Stimulated activated naive CD4-positive, alpha-beta T cell (primary cell): ENCODE measurements at regions not wholly inside any gene's neighbourhood (a gene's known extent, or its start where the extent isn't known, plus 50 kb on each side); places are given as distances from the start of the nearest gene placed in this dataset.
"Not testable (repeated sequence)": the region's sequence is repeated elsewhere in the genome, so short reads cannot be mapped to it uniquely, and the experiment has no call there.

Experiments
- DNase-seq, 6 experiments: peaks; one replicate each; lab custom pipeline; 2025; lab: John Stamatoyannopoulos, UW

DNA sequence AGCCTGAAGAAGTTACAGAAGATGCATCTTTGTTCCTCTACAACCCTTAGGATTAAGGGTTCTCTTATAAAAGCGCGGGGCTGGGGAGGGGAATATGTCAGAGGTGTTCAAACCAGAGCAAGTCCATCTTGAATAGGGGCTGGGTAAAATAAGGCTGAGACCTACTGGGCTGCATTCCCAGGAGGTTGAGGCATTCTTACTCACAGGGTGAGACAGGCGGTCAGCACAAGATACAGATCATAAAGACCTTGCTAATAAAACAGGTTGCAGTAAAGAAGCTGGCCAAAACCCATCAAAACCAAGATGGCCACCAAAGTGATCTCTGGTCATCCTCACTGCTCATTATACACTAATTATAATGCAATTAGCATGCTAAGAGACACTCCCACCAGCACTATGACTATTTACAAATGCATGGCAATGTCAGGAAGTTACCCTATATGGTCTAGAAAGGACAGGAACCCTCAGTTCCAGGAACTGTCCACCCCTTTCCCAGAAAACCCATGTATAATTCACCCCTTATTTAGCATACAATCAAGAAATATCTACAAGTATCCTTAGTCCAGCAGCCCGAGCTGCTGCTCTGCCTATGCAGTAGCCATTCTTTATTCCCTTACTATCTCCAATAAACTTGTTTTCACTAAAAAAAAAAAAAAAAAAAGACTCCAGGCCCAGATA, 108.1 kb upstream of the FOXN3 start:
- DNase-seq, result no peak

GRCh38 chr14:89524412-89524811, 107.4 kb upstream of the FOXN3 start:
- DNase-seq, result no peak

DNA sequence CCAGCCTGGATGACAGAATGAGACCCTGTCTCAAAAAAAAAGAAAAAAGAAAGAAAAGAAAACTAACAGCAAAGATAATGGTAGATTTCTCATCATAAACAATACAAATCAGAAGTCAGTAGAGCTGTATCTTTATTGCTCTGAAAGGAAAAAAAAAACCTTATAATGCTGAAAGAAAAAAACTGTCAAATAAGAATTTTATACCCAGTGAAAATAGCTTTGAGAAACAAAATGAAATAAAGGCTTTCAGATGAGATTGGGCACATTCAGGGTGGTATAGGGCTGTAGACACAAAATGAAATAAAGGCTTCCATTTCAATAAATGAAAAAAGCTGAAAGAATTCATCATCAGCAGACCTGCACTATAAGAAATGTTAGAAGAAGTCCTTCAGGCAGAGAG, 105.0 kb upstream of the FOXN3 start:
- no peak for DNase-seq

- no peak for DNase-seq
Measured at GRCh38 chr14:89519040-89519439, 102.0 kb upstream of the FOXN3 start.

DNA sequence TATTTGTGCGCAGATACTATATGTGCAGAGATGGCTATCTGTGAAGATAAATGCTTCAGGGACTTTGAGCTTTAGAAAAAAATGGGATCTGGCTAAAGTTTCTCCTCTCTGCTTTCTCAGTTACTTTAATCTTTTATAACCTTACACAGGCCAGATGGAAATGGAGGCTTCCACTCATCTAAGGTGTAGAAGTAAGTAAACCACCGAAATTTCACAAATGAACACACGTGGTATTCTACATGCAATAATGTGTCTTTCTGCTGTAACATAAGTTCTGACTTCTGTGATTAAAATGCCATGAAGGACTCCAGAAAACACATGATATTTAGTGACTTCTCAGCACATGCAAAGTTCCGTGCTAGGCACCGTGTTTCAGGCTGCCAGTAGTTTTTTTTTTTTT, 99.1 kb upstream of the FOXN3 start:
- DNase-seq, result no peak

- DNase-seq, result no peak
Measured at GRCh38 chr14:89514601-89515000, 97.6 kb upstream of the FOXN3 start.

- DNase-seq, result no peak
Measured at GRCh38 chr14:89509891-89510290, 92.9 kb upstream of the FOXN3 start.

GRCh38 chr14:89508863-89509262, 91.8 kb upstream of the FOXN3 start:
- no peak for DNase-seq

GRCh38 chr14:89507926-89508460, 91.0 kb upstream of the FOXN3 start:
- no peak for DNase-seq

- DNase-seq, result no peak
Measured at GRCh38 chr14:89507521-89507920, 90.5 kb upstream of the FOXN3 start.

GRCh38 chr14:89506891-89507452, 89.9 kb upstream of the FOXN3 start:
- DNase-seq, result not testable (repeated sequence)

DNA sequence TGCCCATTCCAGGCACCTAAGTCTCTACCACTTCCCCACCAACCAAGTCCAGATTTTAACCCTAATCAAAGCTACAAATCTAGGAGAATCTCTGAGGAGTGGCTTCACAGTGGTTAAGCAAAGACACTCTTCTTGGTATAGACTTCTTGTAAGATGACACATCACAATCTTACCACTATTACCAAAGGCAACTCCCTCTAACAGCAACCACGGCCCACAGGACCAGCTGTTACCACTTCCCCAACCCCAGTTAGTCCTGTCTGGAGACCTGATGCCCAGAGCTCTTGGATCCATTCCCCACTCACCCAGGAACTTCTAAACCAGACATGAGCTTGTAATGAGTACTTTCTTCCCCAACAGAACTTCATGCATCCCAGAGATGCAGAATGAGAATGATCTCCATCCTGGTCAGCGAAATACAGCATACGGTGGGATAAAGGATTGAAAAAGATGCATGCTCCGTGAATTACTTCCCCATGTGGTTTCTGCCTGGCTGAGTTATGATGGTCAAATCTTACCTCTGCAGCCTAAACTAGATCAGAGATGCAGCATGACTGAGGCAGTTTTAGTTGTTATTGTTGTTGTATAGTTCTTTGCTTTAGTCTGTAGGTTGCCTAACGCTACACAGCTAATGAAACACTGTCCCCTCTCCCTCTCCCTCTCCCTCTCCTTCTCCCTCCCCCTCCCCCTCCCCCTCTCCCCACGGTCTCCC, 87.7 kb upstream of the FOXN3 start:
- DNase-seq, result no peak

DNA sequence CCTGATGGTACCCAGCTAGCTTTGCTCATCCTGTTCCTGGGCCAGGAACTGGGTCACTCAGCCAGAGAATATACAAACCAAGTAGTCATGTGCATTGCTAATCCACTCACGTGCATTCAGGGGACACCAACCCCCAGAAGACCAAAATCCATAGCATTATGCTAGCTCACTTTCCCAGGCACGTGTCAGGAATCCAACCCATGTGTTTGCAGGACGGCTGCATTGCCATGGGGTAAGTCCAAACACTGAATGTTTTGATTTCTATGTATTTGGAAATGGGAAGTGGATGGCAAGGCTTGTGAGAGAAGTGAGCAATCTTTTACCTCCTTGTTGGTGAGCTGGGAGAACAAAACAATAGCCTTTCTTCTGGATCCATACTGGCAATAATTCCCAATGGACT, 87.1 kb upstream of the FOXN3 start:
- DNase-seq, result no peak

- DNase-seq, result no peak
Measured at GRCh38 chr14:89503431-89503996, 86.5 kb upstream of the FOXN3 start.

DNA sequence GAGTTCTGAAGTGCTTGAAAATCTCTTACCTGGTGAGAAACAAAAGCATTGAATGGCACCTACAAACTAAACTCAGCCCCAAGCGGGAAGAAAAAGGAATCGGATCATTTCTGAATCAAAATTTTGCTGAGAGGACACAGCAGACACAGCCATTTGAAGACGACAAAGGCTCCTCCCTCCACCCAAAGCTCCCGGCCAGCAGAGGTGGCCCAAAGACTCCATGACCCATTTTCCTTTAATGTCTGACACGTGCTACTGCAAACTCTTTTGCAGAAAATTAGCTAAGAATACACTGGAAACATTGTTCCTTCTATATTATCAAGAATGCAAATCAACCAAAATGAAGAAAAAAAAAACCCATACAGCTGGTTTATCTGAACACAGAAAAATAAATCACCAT, 85.9 kb upstream of the FOXN3 start:
- DNase-seq, result no peak

- no peak for DNase-seq
Measured at GRCh38 chr14:89501381-89501780, 84.3 kb upstream of the FOXN3 start.

GRCh38 chr14:89500303-89500702, 83.3 kb upstream of the FOXN3 start:
- DNase-seq, result no peak

DNA sequence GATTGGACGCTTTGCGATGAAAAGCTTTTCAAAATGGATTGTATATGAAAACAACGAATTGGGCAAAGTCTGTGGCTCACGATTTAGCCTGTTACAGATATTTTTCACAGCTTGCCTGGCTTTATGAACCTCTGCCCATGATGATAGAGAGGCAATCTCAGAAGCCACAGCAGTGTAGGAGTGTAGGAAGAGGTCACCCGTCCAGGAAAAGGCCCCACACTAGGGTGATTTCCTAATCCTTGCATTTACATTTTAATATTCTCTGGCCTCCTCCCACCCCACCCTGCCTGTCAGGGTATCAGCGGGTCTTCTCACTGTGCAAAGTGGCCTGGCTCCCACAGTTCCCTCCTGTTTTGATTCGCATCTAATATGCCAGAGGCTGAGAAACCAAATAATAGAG, 81.8 kb upstream of the FOXN3 start:
- DNase-seq, result no peak

DNA sequence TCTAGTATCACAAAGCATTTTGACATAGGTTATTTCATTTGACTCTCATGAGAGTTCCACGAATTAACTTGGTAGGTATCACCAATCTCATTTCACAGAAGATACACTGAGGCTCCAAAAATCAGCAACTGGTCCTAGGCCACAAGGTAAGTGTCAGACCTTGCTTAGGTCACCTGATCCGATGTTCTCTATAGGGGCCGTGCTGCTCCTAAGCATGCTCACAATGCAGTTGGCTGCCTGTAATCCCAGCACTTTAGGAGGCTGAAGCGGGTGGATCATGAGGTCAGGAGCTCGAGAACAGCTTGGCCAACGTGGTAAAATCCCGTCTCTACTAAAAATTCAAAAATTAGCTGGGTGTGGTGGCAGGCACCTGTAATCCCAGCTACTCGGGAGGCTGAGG, 78.7 kb upstream of the FOXN3 start:
- no peak for DNase-seq

DNA sequence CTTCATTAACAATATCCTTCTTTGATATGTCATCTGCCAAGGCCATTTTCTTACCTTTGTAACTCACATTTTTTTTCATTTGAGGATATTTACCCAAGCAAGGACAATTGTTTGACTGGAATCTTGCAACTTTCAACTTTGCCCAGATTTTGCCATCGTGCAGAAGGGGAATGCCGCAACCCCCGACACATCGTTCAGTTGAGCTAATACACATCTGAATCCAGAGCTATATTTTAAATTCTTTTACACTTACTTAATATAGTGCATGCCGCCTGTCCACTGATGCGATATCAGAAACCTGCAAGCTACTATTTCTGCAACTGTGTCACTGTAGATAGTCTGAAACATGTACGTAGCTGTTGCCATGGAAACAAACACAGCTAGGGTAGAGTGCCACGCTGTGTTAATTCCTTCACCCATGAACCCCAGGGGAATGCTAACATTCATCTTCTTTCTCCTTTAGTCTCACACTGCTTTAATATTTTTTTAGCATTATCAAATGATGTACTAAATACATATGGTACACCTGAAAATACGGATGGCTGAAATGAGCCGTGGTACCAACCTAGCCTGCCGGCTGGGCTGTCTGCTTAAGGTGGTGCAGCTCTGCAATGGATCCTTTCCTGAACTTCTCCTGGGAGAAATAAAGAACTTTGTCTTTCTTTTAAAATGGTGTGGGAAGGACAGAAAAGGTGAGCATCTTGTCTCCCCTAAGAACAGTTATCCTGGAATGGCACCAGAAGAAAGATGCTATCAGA, 77.0 kb upstream of the FOXN3 start:
- no peak for DNase-seq

- no peak for DNase-seq
Measured at GRCh38 chr14:89493406-89493805, 76.4 kb upstream of the FOXN3 start.

DNA sequence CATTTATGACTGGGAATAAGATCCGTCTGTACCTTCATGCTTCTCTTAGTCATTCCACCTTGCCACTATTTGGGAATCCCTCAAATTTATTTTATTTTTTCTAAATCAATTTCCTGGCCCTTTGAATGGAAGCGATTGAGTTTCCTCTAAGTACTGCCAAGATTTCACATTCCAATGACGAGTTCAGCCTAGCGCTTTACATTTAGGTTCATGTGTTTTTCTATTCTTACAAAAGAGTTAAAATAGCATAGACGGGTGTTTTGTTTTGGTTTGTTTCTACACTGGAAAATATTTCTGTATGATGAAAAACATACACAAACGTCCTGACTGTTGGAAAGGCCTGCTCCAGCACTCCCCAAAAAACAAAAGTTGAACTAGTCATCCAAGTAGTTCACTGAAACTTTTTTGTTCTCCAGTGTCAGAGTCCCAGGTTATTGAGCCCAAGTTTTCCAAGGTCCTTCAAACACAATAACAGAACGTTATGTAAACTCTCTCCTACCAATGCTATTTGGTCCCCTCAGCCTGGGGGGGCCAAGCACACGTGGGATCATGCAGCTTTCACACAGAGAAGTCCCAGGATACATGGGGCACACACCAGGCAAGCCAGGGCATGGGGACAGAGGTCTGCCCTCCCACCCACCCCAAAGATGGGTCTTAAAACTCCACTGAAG, 74.8 kb upstream of the FOXN3 start:
- DNase-seq, result no peak
